NCI-H1048 (cell line): ENCODE measurements at regions not wholly inside any gene's neighbourhood (a gene's known extent, or its start where the extent isn't known, plus 50 kb on each side); places are given as distances from the start of the nearest gene placed in this dataset.

Experiments used
- DNase-seq: peaks from one replicate; lab custom pipeline; 2025; lab: John Stamatoyannopoulos, UW

DNA sequence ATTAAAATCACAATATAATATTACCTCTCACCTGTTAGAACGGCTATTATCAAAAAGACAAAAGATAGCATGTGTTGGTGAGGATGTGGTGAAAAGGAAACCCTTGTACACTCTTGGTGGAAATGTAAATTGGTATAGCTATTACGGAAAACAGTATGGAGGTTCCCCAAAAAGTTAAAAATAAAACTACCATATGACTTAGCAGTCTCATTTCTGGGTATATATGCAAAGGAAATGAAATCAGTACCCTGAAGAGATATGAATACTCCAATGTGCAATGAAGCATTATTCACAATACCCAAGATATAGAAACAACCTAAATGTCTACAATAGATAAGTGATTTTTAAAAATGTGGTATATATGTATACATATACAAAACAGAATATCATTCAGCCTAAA, 199.9 kb downstream of the SNX18 start:
- DNase-seq = no peak

- no peak for DNase-seq
These were observed 196.5 kb downstream of the SNX18 start for GRCh38 chr5:54713923-54714581.

DNA sequence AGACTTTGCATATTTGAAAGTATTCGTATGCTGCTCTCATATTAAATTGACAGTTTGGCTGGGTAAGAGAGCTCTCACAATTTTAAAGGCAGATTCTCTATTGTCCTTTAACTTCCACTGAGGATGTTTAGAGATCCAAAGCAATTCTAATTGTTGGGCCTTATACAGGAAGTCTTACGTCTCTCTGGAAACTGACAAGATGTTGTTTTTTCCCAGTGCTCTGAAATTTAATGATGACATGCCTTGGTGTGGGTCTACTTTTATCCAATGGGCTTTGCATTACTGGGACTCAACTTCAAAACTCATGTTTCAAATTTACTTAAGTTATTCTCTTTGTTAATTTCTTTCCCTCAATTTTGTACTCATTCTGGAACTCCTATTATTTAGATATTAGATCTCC, 191.5 kb downstream of the SNX18 start:
- DNase-seq = no peak

- no peak for DNase-seq
These were observed 190.3 kb downstream of the SNX18 start for GRCh38 chr5:54707841-54708240.

GRCh38 chr5:54705994-54706653, 188.6 kb downstream of the SNX18 start:
- no peak for DNase-seq

GRCh38 chr5:54704825-54705224, 187.3 kb downstream of the SNX18 start:
- no peak for DNase-seq

- DNase-seq = no peak
These were observed 186.8 kb downstream of the SNX18 start for GRCh38 chr5:54704333-54704732.

DNA sequence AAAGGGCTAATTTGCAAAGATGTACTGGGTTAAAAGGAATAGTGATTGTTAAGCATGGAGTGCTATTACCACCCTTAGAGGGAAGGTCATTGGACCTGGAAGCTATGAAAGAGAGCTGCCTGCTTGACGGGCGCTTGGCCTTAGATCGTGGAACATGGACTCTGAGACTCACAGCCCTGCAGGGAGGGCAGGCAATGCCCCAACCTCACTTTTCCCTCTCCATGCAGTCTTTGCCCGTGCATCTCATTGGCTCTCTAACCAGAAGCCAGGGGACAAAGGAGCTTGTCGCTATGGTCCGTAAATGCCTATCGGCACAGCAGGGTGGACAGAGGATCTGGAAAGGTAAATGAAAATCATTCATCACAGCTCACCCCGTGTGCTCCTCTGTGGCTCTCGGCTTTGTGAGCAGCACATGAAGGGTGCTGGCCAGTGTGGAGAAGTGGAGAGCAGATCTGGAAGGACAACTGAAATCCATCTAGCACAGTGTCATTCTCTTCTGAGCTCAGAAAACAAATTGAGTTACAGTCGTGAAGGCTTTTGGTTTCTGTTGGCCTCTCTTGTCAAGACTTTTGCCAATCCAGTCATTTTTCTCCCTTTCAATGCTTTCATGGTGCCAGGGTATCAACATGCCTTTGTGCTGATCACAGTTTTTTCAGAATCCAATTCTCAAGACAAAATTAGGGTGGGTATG, 186.2 kb downstream of the SNX18 start:
- no peak for DNase-seq

- no peak for DNase-seq
These were observed 185.6 kb downstream of the SNX18 start for GRCh38 chr5:54703133-54703532.

DNA sequence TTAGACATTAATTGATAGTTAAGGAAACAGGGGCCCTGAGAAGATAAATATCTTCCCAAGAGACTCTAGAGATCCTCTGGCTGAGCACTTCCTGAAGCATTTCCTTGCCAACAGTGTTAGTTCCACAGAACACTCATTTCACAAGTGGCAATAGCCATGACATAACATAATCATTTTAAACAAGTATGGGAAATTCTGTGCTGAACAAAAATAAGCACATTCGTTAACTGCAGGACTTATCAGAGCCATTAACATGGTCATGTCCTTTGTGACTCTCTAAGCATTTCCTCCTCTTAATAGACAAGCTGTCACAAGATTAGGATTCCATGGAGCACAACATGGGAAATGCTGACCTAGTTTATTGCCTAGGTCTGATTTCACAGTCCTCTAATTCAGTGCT, 184.9 kb downstream of the SNX18 start:
- no peak for DNase-seq

DNA sequence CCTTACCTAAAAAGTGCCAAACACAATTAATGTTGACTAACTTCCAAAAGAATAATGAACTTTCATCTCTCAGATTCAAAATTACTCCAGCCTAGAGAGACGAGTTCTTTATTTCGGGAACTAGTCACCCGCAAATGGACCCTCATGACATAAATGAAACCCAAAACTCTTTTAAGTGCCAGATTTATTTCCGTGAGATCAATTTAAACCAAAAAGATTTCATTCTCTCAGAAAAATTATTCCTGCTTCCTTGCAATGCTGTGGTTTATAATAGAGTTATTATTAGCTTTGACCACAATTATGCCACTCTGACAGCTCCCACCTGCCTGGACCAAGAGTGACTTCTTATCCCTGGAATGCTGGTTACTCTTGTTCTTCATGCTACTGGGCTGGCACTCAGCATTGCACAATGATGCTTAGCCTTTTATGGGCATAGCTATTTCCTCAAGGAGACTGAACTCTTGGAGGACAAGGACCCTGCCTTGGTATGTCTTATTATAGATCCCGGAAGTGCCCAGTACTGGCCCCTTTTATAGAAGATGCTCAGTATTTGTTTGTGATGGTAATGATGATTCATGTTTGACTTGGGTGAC, 183.5 kb downstream of the SNX18 start:
- DNase-seq = no peak

GRCh38 chr5:54696931-54697330, 179.4 kb downstream of the SNX18 start:
- no peak for DNase-seq

DNA sequence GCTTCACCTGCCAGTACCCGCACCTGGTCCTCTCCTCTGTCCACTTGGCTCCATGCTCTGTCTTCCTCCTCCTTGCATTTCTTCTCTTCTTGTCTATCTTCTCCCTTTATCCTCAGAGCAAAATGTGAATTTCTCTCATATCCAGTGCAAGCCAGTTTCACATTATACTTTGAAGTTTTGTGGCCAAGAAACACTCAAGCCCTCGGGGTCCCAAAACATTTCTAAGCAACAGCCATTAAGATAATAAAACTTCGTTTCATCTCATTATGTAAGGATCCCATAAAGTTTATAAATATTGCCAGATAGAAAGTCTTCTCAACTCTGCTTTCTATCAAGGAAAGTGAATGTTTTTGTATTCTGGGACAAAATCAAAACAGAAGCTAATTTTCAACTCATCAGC, 178.8 kb downstream of the SNX18 start:
- no peak for DNase-seq

- no peak for DNase-seq
These were observed 177.8 kb downstream of the SNX18 start for GRCh38 chr5:54695198-54695966.

DNA sequence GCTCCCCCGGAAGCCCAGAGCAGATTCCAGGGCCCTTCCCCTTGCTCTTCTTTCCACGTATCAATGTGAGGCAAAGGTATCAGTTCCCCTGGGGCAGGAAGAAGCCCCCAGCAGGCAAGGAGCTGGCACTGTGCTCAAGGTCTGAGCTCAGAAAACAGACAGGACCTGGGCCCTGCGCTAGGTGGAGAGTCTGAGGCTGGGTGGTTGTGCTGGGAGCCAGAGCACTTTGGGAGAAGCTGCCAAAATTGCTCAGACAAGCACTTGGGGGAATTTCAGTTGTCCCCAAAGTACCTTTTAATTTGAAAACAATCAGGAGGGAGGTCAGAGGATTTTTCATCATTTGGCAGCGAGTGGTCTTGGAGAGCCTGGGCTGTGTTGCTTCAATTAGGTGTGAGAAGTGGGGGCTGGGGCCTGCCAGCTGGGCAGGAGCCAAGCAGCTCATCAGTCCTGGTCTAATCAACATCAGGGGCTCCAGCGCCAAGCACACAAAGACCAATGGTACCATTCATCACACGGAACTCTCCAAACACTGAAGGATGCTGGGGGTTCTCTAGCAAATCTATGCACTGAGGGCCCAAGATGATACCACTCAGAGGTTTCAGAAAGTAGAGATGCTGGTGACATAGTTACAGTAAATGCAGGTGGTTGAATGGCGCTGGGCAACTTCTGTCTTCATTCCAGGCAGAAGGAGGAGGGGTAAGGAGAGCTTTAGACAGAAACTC, 176.5 kb downstream of the SNX18 start:
- no peak for DNase-seq

- no peak for DNase-seq
These were observed 175.1 kb downstream of the SNX18 start for GRCh38 chr5:54692631-54693030.

GRCh38 chr5:54691656-54692055, 174.1 kb downstream of the SNX18 start:
- DNase-seq = no peak

- DNase-seq = no peak
These were observed 172.1 kb downstream of the SNX18 start for GRCh38 chr5:54689411-54690251.

GRCh38 chr5:54680998-54681397, 163.4 kb downstream of the SNX18 start:
- DNase-seq = no peak

GRCh38 chr5:54679686-54680085, 162.1 kb downstream of the SNX18 start:
- DNase-seq = no peak

GRCh38 chr5:54678737-54679136, 161.2 kb downstream of the SNX18 start:
- DNase-seq = no peak
